ENCODE measurements at regions not wholly inside any gene's neighbourhood (a gene's known extent, or its start where the extent isn't known, plus 50 kb on each side); places are given as distances from the start of the nearest gene placed in this dataset.

DNA sequence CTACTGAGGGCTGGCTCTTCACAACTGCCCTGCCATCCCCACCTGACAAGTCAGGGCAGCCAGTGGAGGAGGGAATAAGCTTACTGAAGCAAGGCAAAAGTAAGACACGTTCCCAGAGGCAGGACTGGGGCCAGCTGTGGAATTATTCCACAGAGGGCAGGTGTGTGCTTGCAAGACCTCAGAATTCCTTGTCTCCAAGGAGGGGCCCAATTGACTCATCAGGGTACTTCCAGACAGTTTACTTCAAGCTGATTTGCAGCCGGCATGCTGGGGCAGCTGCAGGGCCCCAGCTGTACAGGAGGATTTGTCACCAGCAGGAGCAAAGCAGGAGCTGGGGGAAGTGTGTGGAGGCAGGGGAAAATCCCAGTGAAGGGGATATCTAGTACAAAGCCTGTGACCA is 167.5 kb upstream of the CAMK1G start:
- peak overlapping the region; percentile 23 for H3K4me2 ChIP-seq (ENCODE audit: low read length)

DNA sequence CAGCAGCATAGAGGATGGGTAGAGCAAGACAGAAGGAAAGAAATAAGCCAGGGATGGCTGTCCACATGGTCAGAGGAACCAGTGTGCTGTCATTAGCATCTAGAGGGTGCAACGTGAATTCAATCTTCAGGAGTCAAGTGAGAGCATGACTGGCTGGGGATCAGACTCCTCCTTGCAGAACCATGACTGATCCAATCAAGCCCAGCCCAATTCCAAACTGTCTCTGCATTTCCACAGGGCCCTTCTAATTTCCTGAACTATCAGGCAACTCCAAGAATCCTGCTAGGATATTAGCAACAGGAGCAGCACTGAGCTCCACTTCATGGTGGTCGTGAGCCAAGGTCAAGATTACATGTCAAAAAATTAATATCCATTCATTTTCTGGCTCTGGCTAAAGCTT is 166.8 kb upstream of the CAMK1G start:
- H3K27me3 ChIP-seq (ENCODE audit: insufficient read depth, low read length), result no peaks in the 10 kb centered on the region
- no peak for FAIRE-seq
- Mint-ChIP-seq H3K9me3 (ENCODE audit: unreplicated experiment) (peaks cover 2% of the 10 kb centered on the region), H3K36me3 (ENCODE audit: low read depth, unreplicated experiment) (no peaks in the 10 kb centered on the region), H3K4me1 (ENCODE audit: low read depth, unreplicated experiment) (peaks cover 37% of the 10 kb centered on the region), H3K27ac (ENCODE audit: unreplicated experiment) (no peak overlapping the region), H3K4me3 (ENCODE audit: unreplicated experiment) (peak overlapping the region; percentile 42), H3K27me3 (ENCODE audit: low read depth, unreplicated experiment) (no peaks in the 10 kb centered on the region)
- peaks cover 10% of the 10 kb centered on the region for H3K4me1 ChIP-seq (ENCODE audit: insufficient read depth, low read length)
- H3K9ac ChIP-seq (ENCODE audit: low read length), result no peak overlapping the region
- no peaks in the 10 kb centered on the region for H3K79me2 ChIP-seq (ENCODE audit: insufficient read depth, low read length)
- no peaks in the 10 kb centered on the region for H3K36me3 ChIP-seq (ENCODE audit: insufficient read depth, low read length)
- TF ChIP-seq, protein P1, sequence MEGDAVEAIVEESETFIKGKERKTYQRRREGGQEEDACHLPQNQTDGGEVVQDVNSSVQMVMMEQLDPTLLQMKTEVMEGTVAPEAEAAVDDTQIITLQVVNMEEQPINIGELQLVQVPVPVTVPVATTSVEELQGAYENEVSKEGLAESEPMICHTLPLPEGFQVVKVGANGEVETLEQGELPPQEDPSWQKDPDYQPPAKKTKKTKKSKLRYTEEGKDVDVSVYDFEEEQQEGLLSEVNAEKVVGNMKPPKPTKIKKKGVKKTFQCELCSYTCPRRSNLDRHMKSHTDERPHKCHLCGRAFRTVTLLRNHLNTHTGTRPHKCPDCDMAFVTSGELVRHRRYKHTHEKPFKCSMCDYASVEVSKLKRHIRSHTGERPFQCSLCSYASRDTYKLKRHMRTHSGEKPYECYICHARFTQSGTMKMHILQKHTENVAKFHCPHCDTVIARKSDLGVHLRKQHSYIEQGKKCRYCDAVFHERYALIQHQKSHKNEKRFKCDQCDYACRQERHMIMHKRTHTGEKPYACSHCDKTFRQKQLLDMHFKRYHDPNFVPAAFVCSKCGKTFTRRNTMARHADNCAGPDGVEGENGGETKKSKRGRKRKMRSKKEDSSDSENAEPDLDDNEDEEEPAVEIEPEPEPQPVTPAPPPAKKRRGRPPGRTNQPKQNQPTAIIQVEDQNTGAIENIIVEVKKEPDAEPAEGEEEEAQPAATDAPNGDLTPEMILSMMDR (IDR thresholded peaks at IDR 0.05; ENCODE audit: insufficient read depth, low read depth, low read length), result no peak
- TF ChIP-seq EZH2 (IDR thresholded peaks at IDR 0.05; ENCODE audit: insufficient read depth, low read length), result no peak
- H4K20me1 ChIP-seq (ENCODE audit: insufficient read depth, low read length), result no peaks in the 10 kb centered on the region
- no peak overlapping the region for H2AFZ ChIP-seq (ENCODE audit: low read depth, low read length)
- no peak overlapping the region for H3K4me2 ChIP-seq (ENCODE audit: low read length)
- no peak for DNase-seq (ENCODE audit: low read depth)
- no peaks in the 10 kb centered on the region for H3K9me3 ChIP-seq (ENCODE audit: insufficient read depth, low read depth, low read length)
- H3K4me3 ChIP-seq (ENCODE audit: insufficient read depth, low read depth, low read length), result no peak overlapping the region
- no peak overlapping the region for H3K27ac ChIP-seq (ENCODE audit: low read depth, low read length)

More for the DNA sequence above, 167.5 kb upstream of the CAMK1G start:
- Histone ChIP-seq H3K4me1 (ENCODE audit: insufficient read depth, low read length) (peaks cover 16% of the 10 kb centered on the region), H3K4me3 (ENCODE audit: insufficient read depth, low read depth, low read length) (no peak overlapping the region), H4K20me1 (ENCODE audit: insufficient read depth, low read length) (no peaks in the 10 kb centered on the region), H3K27ac (ENCODE audit: low read depth, low read length) (no peak overlapping the region), H2AFZ (ENCODE audit: low read depth, low read length) (no peak overlapping the region), H3K79me2 (ENCODE audit: insufficient read depth, low read length) (no peaks in the 10 kb centered on the region), H3K9ac (ENCODE audit: low read length) (no peak overlapping the region), H3K27me3 (ENCODE audit: insufficient read depth, low read length) (no peaks in the 10 kb centered on the region), H3K36me3 (ENCODE audit: insufficient read depth, low read length) (no peaks in the 10 kb centered on the region), H3K9me3 (ENCODE audit: insufficient read depth, low read depth, low read length) (no peaks in the 10 kb centered on the region)
- Mint-ChIP-seq H3K27ac (ENCODE audit: unreplicated experiment) (peak overlapping the region; percentile 58), H3K4me3 (ENCODE audit: unreplicated experiment) (peak overlapping the region; percentile 17), H3K4me1 (ENCODE audit: low read depth, unreplicated experiment) (peaks cover 43% of the 10 kb centered on the region), H3K27me3 (ENCODE audit: low read depth, unreplicated experiment) (no peaks in the 10 kb centered on the region), H3K9me3 (ENCODE audit: unreplicated experiment) (peaks cover 2% of the 10 kb centered on the region), H3K36me3 (ENCODE audit: low read depth, unreplicated experiment) (no peaks in the 10 kb centered on the region)
- TF ChIP-seq EZH2 (IDR thresholded peaks at IDR 0.05; ENCODE audit: insufficient read depth, low read length), result no peak
- TF ChIP-seq, protein P1 (IDR thresholded peaks at IDR 0.05; ENCODE audit: insufficient read depth, low read depth, low read length), result no peak
- DNase-seq (ENCODE audit: low read depth), result peak; percentile 77
- FAIRE-seq, result no peak

DNA sequence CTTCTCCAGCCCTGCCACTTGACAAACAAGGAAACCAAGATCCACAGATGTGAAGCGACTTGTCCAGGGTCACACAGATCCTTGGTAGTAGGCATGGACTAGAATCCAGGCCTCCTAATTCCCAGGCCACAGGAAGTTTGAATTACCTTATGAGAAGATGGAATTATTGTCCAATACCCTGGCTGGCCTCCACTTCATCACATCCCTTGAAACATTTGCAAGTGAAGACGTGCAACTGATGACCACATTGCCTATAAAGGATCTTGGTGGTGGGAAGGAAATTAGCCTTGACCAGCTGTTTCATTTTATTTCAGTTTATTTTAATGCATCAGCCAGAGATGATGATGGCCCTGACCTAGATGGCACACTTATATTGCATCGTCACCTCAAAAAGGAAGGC is 165.8 kb upstream of the CAMK1G start:
- peaks cover 30% of the 10 kb centered on the region for H3K4me1 Mint-ChIP-seq (ENCODE audit: low read depth, unreplicated experiment)
- no peak overlapping the region for H3K4me3 Mint-ChIP-seq (ENCODE audit: unreplicated experiment)
- no peak overlapping the region for H3K27ac Mint-ChIP-seq (ENCODE audit: unreplicated experiment)
- FAIRE-seq (no peak), DNase-seq (ENCODE audit: low read depth) (no peak)
- Histone ChIP-seq H4K20me1 (ENCODE audit: insufficient read depth, low read length) (no peaks in the 10 kb centered on the region), H3K79me2 (ENCODE audit: insufficient read depth, low read length) (no peaks in the 10 kb centered on the region), H3K27ac (ENCODE audit: low read depth, low read length) (no peak overlapping the region), H3K4me2 (ENCODE audit: low read length) (no peak overlapping the region), H3K9me3 (ENCODE audit: insufficient read depth, low read depth, low read length) (no peaks in the 10 kb centered on the region), H3K4me1 (ENCODE audit: insufficient read depth, low read length) (peaks cover 5% of the 10 kb centered on the region), H3K4me3 (ENCODE audit: insufficient read depth, low read depth, low read length) (no peak overlapping the region), H3K27me3 (ENCODE audit: insufficient read depth, low read length) (no peaks in the 10 kb centered on the region), H3K9ac (ENCODE audit: low read length) (no peak overlapping the region), H2AFZ (ENCODE audit: low read depth, low read length) (no peak overlapping the region), H3K36me3 (ENCODE audit: insufficient read depth, low read length) (no peaks in the 10 kb centered on the region)
- no peaks in the 10 kb centered on the region for H3K9me3 Mint-ChIP-seq (ENCODE audit: unreplicated experiment)
- H3K36me3 Mint-ChIP-seq (ENCODE audit: low read depth, unreplicated experiment), result no peaks in the 10 kb centered on the region
- no peaks in the 10 kb centered on the region for H3K27me3 Mint-ChIP-seq (ENCODE audit: low read depth, unreplicated experiment)
- TF ChIP-seq, protein P1 (IDR thresholded peaks at IDR 0.05; ENCODE audit: insufficient read depth, low read depth, low read length), result no peak
- TF ChIP-seq EZH2 (IDR thresholded peaks at IDR 0.05; ENCODE audit: insufficient read depth, low read length), result no peak
